GM21447 (cell line): ENCODE measurements at regions not wholly inside any gene's neighbourhood (a gene's known extent, or its start where the extent isn't known, plus 50 kb on each side); places are given as distances from the start of the nearest gene placed in this dataset.

Experiments used
- ATAC-seq: cut with Tn5 transposase; IDR thresholded peaks from one replicate; pipeline ENCODE4 v1.9.1; 2021; ENCODE audit not compliant: unreplicated experiment

DNA sequence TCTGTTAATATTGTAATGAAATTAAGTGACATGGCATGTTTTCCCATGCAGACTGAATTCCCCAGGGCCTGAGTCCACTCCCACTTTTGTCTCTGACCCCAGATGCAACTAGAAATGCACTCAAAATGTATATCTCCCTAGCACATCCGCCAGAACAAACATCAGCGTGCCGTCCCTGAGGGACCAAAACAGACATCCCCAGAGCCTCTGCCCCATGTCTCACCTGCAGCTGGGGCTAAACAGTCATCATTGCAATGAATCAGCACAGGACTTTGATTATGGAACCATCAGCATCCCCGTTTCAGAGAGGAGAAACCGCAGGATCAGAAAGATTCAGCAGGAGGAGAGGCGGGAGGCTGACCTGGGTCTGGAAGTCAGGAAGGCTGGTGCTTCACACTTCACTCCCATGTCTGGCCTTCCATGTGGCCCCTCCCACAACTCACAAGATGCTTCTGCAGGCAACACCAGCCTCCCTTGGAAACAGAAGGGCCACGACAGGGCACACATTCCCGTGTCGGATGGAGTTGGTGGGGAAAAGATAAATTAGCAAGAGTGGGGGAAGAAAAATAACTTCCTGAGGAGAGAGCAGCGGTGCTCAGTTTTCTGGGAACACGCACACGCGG is 130.6 kb upstream of the VSTM2B start:
- no peak for ATAC-seq

DNA sequence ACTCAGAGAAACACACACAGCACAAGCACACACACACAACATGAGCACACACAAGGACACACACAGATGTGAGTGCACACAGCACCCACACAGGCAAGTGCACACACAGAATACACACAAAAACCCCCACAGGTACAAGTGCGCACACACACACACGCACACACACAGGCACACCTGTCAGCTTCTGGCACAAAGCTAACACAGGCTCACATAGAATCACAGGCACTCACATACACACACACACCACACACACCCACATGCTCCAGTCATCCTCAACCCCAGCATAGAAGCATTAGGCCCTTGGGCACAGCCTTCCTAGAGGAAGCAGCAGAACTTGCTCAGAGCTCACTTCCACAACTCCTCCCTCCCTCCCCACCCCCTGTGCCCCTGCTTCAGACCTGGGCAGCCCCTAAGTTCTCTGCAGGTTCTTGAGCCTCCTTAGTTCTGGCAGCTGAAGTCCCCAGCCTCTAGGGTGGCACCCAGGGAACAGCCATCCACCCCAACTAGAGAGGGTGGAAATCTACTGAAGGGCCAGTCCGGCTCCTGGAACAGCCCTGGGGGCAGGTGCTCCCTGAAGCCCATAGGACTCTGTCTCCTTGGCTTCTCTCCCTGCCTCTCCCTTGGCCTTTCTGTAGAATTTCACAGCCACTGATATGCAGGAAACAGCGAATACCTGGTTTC is 129.9 kb upstream of the VSTM2B start:
- ATAC-seq: no peak

DNA sequence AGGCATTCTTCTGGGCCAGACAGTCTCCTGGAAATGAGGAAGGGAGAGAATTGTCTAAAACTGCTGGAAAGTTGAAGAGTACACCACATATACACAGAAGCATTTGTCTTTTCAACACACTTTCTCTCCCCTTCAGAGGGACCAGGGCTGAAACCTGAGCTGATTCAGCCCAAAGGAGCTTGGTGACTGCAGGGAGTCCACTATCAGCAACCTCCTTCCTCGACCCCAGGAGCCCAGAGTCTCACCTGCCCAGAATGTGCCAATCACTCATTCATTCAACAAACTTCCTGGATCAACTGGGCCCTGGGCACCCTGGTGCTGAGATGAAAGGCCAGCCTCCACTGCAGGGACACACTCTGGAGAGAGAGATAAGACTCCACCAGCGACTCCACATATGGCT is 128.9 kb upstream of the VSTM2B start:
- ATAC-seq: no peak

DNA sequence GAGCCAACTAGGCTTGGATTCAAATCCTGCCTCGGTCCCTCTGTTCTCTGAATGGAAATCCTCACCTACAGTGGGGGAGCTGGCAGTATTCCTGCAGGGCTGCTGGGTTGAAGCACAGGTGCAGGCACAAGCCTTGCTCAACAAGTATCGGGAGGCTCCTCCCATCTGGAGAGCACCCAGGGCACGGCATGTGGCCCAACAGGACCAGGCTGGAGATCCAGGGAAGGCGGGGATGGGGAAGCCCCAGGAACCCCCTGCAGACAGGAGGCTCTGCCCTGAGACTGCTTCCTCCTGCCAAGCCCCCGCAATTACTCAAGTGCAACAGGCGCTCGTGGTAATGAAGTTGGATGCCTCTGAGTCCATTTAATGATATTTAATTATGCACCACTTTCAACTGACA is 128.0 kb upstream of the VSTM2B start:
- ATAC-seq: no peak

DNA sequence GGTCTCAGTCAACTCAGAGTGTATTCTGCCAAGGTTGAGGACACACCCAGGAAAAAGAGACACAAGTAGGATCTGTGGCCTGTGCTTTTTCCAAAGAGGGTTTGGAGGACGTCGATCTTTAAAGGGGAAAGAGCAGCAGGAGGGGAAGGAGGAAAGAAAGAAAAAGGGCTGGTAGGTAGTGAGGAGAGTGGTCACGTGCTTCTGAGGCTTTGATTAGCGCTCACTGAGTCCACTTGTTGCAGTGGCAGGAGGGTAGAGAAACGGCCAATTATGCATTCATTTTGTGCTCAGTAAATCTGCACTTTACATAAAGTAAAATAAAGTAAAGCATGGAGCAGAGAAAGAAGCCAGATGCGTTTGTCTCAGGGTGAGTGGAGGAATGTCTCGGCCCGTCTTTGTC is 126.0 kb upstream of the VSTM2B start:
- no peak for ATAC-seq

DNA sequence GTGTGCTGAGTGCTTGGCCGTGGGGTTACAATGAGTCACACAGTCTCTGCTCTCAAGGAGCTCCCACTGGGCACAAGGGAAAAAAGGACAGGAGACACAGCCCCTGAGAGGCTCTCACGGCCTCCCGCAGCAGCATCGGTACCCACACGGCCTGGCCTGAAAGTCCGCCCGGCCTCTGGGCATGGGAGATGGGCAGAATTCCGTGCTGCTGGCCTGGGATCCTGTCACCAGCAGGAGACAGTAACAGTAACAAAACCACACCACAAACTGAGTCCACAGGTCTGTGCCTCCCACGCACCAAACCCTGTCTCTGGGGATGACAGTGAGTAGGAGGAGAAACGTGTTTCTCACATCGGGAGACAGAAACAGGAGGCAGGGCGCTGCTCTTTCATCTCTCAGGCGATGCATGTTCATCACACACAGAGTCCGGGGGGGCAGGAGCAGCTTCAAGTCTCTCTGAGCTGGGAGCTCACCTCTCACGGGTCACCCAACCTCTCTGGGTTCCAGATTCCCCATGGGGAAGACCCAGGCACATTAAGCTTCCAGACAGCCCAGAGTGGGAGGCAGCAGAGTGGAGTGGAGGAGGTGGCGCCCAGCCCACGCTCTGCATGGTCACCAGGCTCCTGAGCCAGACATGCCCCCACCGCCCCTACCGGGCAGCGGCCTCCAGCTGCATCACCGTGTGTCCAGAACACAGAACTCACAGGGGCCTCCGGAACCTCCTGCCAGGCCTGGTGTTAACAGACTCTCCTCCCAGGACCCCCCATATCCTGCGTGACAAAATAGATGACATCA is 124.7 kb upstream of the VSTM2B start:
- ATAC-seq: no peak

DNA sequence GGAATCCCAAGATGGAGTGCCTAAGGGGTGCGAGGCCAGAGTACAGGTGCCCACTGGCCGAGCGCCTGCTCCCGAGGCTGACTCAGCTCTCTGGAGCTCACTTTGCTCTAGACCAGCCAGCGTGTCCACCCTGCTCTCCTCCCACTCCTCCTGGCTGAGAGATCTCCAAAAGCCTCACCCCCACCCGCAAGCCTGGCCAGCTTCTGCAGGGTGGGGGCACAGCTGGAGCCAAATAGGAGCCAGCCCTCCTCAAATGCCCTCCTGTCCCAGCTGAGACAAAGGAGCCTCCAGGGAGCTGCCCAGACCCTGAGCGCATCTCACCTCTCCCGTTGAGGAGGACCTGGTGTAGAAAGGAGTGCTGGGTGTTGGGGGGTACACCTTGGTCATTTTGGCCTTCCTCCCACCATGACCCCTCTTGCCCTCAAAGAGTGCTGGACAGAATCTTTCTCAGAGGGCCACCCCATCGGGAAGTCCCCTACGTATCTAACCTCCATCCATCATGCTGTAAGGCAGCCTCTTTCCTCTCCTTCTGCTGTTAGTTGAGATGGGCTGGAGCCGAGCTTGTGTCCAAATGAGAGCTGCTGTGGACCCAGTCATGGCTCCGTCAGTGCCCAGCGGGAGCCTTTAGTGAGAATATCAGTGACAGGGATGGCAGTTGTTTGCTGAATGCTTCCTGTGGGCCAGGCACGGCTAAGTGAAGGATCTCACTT is 123.9 kb upstream of the VSTM2B start:
- no peak for ATAC-seq

DNA sequence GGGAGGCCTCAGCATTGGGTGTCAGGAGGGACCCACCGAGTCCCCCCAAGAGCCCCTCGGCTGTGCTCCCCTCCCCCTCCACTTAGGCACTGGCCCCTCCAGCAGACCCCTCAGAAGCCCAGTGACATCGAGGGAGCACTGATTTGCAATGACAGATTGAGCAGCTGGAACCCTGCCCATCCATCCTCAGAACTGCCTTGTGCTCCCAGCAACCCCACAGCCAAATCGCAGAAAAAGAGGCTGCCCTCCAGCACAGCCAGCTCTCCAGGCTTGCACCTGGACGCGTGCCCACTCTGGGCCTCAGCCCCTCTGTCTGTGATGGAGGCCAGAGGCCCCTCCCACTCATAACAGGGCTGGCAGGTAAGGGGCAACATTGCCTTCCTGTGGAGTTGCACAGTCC is 123.2 kb upstream of the VSTM2B start:
- no peak for ATAC-seq

DNA sequence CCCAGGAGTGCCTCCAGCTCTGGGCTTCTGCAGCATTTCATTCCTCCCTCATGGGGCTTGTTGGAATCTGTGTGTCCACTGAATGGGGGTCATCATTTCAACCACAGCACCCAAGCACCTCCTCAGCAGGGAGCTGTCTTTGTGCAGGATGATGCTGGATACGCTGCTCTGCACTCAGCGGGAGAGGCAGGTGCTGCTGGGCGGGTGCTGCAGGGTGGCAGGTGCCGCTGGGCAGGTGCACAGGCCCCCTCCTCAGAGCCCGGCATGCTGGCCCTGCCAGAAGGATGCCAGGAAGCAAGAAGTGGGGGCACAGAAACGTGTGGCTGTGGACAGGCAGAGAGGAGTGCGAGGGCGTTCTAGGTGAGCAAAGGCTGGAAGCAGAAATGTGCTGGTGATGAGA is 121.8 kb upstream of the VSTM2B start:
- no peak for ATAC-seq

DNA sequence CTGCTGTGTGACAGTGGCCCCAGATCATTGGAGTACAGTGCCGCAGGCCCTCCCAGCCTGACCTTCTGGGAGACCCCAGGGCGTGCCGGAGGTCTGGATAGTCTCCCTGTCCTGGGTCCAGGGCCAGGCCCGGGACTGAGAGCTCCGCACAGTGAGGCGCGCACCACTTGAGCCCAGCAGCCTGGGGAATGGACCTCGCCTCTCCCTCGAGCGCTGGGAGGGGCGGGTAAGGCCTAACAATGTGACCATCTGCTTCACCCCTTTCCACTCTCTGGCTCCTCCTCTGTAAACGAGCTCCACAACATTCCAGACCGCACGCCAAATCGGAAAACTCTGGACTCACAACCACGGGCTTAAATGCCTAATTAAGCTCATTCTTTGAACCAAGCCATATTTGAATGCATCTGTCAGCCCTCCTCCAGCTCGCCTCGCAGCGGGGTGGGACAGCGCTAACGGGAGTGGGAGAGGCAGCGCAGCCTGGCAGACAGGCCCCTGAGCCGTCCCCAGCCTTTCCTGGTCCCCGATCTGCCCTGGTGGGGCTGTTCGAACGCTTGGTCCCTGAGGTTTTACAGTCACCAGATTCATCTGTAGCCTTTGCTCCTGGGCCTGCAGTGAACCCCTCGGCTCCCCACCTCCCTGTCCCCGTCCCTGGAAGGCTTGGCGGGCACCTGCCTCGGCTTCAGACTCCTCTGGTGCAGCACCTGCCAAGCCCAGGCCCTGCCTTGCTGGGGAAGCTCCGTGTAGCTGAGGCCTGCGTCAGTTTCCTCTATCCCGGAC is 120.7 kb upstream of the VSTM2B start:
- no peak for ATAC-seq

DNA sequence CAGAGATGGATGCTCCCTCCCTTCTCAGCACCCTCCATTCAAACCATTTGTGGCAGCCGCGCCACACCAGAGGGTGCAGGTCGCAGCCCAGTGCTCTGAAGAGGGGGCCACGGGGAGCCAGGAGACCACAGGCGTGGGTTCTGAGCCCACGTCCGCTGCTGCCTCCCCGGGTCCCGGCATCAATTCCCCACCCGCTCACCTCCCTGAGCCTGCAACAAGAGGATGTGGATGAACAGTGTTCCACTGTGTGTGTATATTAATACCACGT is 120.1 kb upstream of the VSTM2B start:
- no peak for ATAC-seq

DNA sequence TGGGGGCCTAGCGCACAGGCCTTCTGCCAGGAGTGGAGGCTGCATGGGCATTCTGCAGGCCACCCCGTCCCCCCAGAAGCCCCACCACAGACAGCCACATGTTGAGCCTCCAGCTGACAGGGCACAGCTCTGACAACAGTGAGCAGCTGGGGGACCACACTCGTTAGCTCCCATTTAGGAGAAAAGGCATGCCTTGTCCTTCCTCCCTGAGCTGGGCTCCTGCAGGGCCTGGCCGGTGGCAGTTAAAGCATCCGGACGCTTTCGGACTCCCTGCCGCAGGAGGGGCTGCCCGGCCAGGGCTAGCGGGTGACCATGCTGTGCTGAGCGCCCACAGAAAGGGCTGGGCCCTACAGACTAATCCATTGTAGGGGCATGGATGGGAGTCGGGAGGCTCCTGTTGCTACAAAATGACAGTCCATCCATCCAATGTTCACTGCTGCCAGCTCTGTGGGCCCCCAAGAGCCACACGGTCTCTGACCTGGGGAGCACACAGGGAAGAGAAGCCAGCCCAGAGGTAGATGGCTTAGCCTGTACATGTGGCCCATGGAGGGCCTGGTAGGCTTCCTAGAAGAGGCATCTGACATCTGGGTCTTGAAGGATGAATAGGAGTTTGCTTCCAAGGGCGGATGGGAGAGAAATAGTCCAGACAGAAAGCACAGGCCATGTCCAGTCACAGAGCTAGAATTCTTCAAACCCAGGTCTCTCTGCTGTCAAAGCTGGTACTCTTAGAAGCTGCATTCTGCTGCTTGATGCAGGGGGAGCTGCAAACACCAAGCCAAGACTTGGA is 116.5 kb upstream of the VSTM2B start:
- ATAC-seq: no peak

DNA sequence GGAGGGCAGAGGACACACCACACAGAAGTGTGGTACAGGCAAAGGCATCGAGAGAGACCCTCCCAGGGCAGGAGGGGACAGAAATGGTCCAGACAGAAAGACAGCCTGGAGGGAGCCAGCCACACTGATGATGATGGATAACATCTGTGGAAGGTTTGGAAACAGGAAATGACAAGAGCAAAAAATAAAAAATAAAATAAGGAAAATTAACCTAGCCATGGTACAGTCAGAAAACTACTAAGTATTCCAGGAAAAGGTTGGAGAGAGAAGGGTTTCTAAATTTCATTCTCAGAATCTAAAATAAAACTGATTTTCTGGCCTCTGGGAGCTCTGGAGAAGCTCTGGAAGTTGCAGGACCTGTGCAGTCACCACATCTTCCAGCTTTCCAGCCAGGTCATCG is 115.2 kb upstream of the VSTM2B start:
- no peak for ATAC-seq

DNA sequence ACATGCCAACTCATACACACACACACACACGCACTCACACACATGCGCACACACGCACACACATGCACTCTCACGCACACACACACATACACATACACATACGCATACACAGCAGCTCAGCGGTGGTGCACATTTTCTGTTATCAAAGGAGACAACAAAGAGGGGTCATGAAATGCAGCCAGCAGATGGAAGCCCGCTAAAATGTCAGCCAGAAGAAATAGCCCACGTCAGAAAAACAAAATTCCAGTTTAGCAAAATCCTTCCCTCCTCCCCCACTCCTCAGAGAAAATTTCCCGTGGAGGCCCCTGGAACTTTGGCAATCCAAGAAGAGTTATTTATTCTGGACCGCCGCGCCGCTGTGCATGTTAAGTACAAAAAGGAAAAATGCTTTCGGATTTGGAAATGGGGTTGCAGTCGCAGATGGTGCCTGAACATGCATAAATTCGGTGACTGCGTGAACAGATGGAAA is 114.6 kb upstream of the VSTM2B start:
- ATAC-seq: no peak

DNA sequence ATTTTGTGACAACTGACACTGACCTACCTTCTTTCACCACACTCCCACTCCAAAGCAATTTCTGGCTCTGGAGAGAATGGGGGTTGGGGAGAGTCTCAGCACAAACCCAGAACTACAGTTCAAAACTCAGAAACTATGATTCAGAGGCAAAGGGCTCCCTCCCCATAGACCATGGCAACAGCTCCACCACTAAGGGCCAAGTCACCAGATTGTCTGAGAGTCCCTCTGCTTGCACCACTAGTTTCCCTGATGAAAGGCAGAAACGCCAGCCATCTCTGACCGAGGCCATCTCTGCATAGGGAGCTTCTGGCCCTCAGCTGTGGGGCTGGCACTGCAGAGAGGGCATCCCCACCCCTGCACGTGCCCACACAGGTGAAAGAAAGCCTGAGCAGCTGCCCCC is 112.4 kb upstream of the VSTM2B start:
- ATAC-seq: no peak

DNA sequence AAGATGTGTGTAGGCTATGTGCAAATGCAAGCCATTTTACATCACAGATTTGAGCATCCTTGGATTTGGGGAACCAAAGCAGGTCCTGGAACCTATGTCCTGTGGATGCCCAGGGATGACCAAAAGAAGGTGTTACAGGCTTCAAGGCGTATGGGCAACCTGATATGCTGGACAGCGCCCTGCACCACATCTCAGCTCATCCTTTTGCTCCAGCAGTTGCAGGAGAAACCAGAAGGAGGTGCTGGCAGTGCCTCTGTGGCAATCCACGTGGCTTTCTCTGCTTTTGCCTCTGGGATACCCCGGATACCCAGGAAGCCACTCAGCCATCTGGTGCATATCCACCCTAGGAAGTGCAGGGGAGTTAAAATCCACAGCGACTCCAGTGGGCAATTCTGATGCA is 110.3 kb upstream of the VSTM2B start:
- no peak for ATAC-seq

DNA sequence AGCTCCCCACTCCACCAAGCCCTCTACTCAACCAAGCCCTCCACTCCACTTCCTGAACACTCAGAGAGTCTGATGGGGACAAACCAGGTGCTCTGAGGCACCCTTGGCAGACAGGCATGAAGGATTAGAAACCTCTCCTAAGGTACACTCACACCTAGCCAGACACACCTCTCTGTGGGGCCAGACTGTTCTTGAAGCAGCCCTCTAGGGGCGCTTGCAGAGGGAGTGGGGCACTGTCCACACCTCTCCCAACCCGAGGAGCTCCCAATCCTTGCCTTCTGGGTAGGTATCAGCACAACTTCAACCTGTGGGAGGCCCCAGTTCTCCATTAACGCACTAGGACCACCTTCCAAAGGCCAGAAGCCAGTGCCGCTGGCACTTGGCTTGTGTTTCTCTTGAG is 108.7 kb upstream of the VSTM2B start:
- ATAC-seq: no peak

DNA sequence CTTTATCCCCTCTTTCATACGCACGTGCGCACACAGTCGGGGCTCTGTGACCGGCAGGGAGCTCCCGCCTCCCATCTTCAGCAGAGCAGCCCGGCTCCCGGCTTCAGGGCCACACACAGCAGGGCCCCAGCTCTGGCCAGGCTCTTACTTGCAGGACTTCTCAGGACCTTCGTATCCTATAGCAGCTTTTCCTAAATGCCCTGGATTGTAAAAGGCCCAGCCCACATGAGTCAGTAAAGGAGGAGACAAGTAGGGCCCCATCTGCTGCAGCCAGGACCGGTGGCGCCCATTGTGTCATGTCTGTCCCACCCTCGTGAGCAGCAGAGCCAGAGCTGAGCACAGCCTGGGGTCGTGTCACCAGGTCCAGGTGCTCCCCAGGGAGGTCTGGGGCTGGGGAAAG is 107.6 kb upstream of the VSTM2B start:
- ATAC-seq: no peak

DNA sequence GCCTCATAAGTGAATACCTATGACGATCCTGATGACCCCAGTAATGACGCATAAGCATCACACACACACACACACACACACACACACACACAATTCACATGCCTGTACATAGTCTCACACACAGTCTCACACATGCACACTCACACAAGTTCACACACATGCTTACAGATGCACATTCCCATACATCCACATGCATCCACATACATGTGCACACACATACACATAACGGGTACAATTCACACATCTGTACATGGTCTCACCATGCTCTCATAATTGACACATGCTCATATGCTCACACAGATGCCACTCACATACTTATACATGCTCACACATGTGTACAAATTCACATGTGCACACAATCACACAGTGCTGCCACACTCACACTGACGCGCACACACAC is 105.7 kb upstream of the VSTM2B start:
- no peak for ATAC-seq

DNA sequence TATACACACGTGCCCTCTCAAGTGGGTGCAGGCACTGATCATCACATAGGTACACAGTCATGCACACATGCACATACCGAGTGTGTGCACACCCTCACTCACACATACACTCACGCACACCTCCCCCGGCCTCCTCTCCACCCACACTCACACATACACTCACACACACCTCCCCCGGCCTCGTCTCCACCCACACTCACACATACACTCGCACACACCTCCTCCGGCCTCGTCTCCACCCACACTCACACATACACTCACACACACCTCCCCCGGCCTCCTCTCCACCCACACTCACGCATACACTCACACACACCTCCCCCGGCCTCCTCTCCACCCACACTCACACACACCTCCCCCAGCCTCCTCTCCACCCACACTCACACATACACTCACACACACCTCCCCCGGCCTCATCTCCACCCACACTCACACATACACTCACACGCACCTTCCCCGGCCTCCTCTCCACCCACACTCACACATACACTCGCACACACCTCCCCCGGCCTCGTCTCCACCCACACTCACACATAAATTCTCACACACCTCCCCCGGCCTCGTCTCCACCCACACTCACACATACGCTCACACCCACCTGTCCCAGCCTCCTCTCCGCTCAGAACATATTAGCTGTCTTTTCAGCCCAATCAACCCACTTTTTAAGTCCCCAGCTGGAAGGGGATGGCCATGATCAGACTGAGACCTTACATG is 105.2 kb upstream of the VSTM2B start:
- no peak for ATAC-seq
